IPS-NIHi11 (cell line): ENCODE measurements at regions not wholly inside any gene's neighbourhood (a gene's known extent, or its start where the extent isn't known, plus 50 kb on each side); places are given as distances from the start of the nearest gene placed in this dataset.

Source experiments
- DNase-seq: peaks from one replicate; pipeline ENCODE4 v3.0.0; 2012; ENCODE audit warnings: mixed read lengths, low spot score

- DNase-seq = no peak
These were observed 61.5 kb upstream of the AP1S2 start for GRCh38 chrX:15915959-15916703.

- DNase-seq = no peak
These were observed 59.9 kb upstream of the AP1S2 start for GRCh38 chrX:15914486-15914885.

GRCh38 chrX:15913146-15913545 is 58.5 kb upstream of the AP1S2 start:
- DNase-seq = no peak

GRCh38 chrX:15911734-15912550 is 57.3 kb upstream of the AP1S2 start:
- DNase-seq = no peak

GRCh38 chrX:15909605-15910004 is 55.0 kb upstream of the AP1S2 start:
- peak; percentile 31 for DNase-seq

GRCh38 chrX:15908603-15909290 is 54.1 kb upstream of the AP1S2 start:
- DNase-seq = no peak

- DNase-seq = no peak
These were observed 51.7 kb upstream of the AP1S2 start for GRCh38 chrX:15906041-15906943.
